HL-60 (cell line): ENCODE measurements at regions not wholly inside any gene's neighbourhood (a gene's known extent, or its start where the extent isn't known, plus 50 kb on each side); places are given as distances from the start of the nearest gene placed in this dataset.

Experiments
- DNase-seq, 2 experiments: peaks; one replicate each; pipeline ENCODE4 v3.0.0-alpha.2; 2010 to 2020; ENCODE audit warnings: low read depth in 1 of 2, low spot score in 1 of 2
- H3K27ac ChIP-seq: fragments of 250-450 bp; sonication (Bioruptor Pico); replicated peaks from 2 replicates; pipeline ENCODE4 v1.5.1; 2020; ENCODE audit warnings: mild to moderate bottlenecking, moderate library complexity
- H3K27me3 ChIP-seq: fragments of 250-450 bp; sonication (Bioruptor Pico); 2 replicates; pipeline ENCODE4 v1.5.1; 2021; ENCODE audit warnings: mild to moderate bottlenecking, moderate library complexity; ENCODE audit not compliant: insufficient read depth, poor library complexity, severe bottlenecking
- H3K4me3 ChIP-seq: replicated peaks from 2 replicates; pipeline ENCODE4 v1.5.1; 2011; ENCODE audit warnings: mild to moderate bottlenecking, control low read depth, low read length; ENCODE audit not compliant: insufficient read depth
- GABPA ChIP-seq: IDR thresholded peaks from 2 replicates; pipeline ENCODE4 v1.6.1; 2012; ENCODE audit warnings: low read depth
- POLR2AphosphoS5 ChIP-seq: IDR thresholded peaks from 2 replicates; pipeline ENCODE4 v1.6.1; 2012; ENCODE audit warnings: low read depth
- SPI1 ChIP-seq: IDR thresholded peaks from 2 replicates; pipeline ENCODE4 v1.6.1; 2012; ENCODE audit warnings: low read depth, mild to moderate bottlenecking, borderline replicate concordance
- TF ChIP-seq, protein P1 (sequence below): IDR thresholded peaks from 2 replicates; pipeline ENCODE4 v1.6.1; 2012; ENCODE audit warnings: low read depth; ENCODE audit not compliant: insufficient replicate concordance
- TF ChIP-seq, protein P2 (sequence below): IDR thresholded peaks from one replicate; pipeline ENCODE4 v1.5.1; 2011; ENCODE audit warnings: low read length, control low read depth, inconsistent platforms; ENCODE audit not compliant: insufficient read depth

DNA sequence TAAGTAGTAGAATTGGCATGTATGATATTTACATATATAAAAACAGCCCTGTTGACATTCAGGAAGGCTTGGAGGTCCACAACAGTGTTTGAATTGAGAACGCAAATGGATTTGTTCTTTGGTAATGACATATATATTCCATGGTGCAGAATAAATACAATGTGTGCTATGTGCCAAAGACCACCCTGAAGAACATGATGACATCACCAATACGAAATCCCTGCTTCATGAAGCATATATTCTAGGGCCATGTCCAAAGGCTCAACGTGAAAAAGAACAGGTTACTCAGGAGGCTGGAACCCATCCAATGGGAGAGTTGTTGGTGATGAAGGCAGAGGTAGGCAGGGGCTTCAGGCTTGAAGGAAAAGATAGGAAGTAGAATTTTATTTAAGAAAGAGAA is 423.9 kb upstream of the MAF start:
- DNase-seq, result no peak
- Histone ChIP-seq H3K27me3 (peaks cover 15% of the 10 kb centered on the region), H3K27ac (no peak overlapping the region), H3K4me3 (no peak overlapping the region)
- no peak for TF ChIP-seq POLR2AphosphoS5
- no peak for TF ChIP-seq GABPA
- TF ChIP-seq, protein P1, sequence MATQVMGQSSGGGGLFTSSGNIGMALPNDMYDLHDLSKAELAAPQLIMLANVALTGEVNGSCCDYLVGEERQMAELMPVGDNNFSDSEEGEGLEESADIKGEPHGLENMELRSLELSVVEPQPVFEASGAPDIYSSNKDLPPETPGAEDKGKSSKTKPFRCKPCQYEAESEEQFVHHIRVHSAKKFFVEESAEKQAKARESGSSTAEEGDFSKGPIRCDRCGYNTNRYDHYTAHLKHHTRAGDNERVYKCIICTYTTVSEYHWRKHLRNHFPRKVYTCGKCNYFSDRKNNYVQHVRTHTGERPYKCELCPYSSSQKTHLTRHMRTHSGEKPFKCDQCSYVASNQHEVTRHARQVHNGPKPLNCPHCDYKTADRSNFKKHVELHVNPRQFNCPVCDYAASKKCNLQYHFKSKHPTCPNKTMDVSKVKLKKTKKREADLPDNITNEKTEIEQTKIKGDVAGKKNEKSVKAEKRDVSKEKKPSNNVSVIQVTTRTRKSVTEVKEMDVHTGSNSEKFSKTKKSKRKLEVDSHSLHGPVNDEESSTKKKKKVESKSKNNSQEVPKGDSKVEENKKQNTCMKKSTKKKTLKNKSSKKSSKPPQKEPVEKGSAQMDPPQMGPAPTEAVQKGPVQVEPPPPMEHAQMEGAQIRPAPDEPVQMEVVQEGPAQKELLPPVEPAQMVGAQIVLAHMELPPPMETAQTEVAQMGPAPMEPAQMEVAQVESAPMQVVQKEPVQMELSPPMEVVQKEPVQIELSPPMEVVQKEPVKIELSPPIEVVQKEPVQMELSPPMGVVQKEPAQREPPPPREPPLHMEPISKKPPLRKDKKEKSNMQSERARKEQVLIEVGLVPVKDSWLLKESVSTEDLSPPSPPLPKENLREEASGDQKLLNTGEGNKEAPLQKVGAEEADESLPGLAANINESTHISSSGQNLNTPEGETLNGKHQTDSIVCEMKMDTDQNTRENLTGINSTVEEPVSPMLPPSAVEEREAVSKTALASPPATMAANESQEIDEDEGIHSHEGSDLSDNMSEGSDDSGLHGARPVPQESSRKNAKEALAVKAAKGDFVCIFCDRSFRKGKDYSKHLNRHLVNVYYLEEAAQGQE, result no peak
- no peak for TF ChIP-seq SPI1
- TF ChIP-seq, protein P2, sequence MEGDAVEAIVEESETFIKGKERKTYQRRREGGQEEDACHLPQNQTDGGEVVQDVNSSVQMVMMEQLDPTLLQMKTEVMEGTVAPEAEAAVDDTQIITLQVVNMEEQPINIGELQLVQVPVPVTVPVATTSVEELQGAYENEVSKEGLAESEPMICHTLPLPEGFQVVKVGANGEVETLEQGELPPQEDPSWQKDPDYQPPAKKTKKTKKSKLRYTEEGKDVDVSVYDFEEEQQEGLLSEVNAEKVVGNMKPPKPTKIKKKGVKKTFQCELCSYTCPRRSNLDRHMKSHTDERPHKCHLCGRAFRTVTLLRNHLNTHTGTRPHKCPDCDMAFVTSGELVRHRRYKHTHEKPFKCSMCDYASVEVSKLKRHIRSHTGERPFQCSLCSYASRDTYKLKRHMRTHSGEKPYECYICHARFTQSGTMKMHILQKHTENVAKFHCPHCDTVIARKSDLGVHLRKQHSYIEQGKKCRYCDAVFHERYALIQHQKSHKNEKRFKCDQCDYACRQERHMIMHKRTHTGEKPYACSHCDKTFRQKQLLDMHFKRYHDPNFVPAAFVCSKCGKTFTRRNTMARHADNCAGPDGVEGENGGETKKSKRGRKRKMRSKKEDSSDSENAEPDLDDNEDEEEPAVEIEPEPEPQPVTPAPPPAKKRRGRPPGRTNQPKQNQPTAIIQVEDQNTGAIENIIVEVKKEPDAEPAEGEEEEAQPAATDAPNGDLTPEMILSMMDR, result no peak

DNA sequence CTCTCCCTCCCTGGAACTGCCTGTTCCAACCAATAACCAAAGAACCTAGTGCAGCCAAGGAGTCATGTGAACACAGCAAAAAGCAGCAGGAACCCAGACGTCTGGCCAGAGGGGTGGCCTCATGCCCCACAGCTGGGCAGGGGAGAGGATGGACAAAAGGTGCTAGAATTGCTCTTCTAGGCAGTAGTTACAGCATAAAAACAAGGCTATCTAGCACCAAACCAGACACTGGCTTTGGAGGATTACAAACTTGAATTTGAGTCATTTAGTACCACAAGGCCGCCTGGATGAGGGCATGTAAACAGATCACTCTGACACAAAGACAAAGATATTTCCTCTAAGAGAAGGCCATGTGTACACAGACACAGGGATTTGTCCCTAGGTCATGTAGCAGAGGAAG is 423.3 kb upstream of the MAF start:
- Histone ChIP-seq H3K4me3 (no peak overlapping the region), H3K27me3 (peaks cover 15% of the 10 kb centered on the region), H3K27ac (no peak overlapping the region)
- TF ChIP-seq SPI1, result no peak
- no peak for TF ChIP-seq POLR2AphosphoS5
- TF ChIP-seq, protein P2, result no peak
- no peak for TF ChIP-seq GABPA
- TF ChIP-seq, protein P1, result no peak
- no peak for DNase-seq

DNA sequence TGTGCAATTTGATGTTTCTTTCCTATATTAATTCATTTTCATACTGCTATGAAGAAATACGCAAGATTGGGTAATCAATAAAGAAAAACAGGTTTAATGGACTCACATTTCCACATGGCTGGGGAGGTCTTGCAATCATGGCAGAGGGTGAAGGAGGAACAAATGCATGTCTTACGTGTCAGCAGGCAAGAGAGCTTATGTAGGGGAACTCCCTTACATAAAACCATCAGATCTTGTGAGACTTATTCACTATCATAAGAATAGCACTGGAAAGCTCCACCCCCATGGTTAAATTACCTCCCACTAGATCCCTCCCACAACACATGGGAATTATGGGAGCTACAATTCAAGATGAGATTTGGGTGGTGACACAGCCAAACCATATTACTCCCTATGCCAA is 418.9 kb upstream of the MAF start:
- Histone ChIP-seq H3K4me3 (no peak overlapping the region), H3K27ac (no peak overlapping the region), H3K27me3 (peaks cover 4% of the 10 kb centered on the region)
- TF ChIP-seq, protein P2, result no peak
- no peak for TF ChIP-seq GABPA
- TF ChIP-seq, protein P1, result no peak
- TF ChIP-seq SPI1, result no peak
- no peak for TF ChIP-seq POLR2AphosphoS5
- DNase-seq, result no peak
